ENCODE measurements at regions not wholly inside any gene's neighbourhood (a gene's known extent, or its start where the extent isn't known, plus 50 kb on each side); places are given as distances from the start of the nearest gene placed in this dataset.
"Not testable (repeated sequence)": the region's sequence is repeated elsewhere in the genome, so short reads cannot be mapped to it uniquely, and the experiment has no call there.

- not testable (repeated sequence) for TF ChIP-seq CTCF, POLR2A (IDR thresholded peaks at IDR 0.05)
Observed at GRCh38 chrX:45615591-45615990, 414.9 kb upstream of the DIPK2B start.
